ENCODE measurements at regions not wholly inside any gene's neighbourhood (a gene's known extent, or its start where the extent isn't known, plus 50 kb on each side); places are given as distances from the start of the nearest gene placed in this dataset.

DNA sequence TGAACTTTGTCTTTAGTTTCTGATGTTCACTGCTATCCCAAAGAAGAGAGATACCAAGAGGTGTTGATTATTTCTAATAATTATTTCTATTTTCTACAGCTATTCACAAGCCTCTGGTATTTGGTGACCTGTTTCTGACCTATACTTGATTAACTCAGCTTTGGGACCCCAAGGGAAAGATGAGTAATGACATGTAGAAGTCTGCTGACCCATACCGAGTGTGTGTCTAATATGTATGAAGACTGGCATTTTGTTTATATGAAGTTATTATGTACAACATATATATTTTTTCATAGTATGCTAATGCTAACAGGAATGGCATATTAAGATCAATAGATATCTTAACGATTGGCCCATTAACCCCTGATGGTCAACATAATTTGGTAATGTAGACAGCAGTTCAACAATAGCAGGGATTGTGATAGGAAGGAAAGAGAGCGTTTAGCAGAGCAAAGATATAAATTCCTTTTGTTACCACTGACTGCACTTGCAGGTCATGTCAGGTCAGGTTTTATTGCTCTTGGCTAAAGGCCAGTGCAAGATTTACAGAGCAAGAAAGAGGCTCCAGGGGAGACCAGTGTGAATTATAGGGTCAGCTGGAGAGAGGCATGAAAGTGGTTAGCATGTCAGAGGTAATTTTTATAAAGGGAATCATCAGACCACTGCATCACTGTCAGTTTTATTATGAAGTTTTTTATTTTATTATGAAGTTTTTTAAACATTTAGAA lies 94.7 kb upstream of the DIPK2B start:
- no peak for TF ChIP-seq POLR2A (IDR thresholded peaks at IDR 0.05; ENCODE audit: extremely low read depth, insufficient read length)
- TF ChIP-seq, protein P1, sequence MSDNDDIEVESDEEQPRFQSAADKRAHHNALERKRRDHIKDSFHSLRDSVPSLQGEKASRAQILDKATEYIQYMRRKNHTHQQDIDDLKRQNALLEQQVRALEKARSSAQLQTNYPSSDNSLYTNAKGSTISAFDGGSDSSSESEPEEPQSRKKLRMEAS (IDR thresholded peaks at IDR 0.05; ENCODE audit: low read depth, low read length), result no peak
- TF ChIP-seq, protein P2, sequence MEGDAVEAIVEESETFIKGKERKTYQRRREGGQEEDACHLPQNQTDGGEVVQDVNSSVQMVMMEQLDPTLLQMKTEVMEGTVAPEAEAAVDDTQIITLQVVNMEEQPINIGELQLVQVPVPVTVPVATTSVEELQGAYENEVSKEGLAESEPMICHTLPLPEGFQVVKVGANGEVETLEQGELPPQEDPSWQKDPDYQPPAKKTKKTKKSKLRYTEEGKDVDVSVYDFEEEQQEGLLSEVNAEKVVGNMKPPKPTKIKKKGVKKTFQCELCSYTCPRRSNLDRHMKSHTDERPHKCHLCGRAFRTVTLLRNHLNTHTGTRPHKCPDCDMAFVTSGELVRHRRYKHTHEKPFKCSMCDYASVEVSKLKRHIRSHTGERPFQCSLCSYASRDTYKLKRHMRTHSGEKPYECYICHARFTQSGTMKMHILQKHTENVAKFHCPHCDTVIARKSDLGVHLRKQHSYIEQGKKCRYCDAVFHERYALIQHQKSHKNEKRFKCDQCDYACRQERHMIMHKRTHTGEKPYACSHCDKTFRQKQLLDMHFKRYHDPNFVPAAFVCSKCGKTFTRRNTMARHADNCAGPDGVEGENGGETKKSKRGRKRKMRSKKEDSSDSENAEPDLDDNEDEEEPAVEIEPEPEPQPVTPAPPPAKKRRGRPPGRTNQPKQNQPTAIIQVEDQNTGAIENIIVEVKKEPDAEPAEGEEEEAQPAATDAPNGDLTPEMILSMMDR (IDR thresholded peaks at IDR 0.05; ENCODE audit: low read depth, low read length), result no peak
- no peak for TF ChIP-seq MYC (IDR thresholded peaks at IDR 0.05; ENCODE audit: low read depth, low read length)
- peak; percentile 0 for DNase-seq (ENCODE audit: low read depth)
- no peak overlapping the region for H3K4me3 ChIP-seq (ENCODE audit: low read depth, low read length)

DNA sequence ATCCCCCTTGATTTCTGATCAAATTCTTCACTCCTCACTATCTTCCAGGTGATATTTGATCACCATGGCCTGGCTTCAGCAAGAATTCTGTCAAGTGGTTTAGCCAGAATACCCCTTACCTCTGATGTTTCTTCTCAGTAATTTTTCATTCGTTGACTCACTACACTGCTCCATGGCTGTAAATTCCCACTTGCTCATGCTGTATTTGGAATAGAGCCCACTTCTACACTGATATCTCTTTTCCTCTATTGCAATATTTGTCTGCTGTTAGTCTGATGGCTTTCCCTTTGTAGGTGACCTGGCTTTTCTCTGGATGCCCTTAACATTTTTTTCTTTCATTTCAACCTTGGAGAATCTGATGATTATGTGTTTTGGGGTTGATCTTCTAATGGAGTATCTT lies 73.9 kb upstream of the DIPK2B start:
- TF ChIP-seq POLR2A (IDR thresholded peaks at IDR 0.05; ENCODE audit: extremely low read depth, insufficient read length) (no peak), MYC (IDR thresholded peaks at IDR 0.05; ENCODE audit: low read depth, low read length) (no peak)
- TF ChIP-seq, protein P2 (IDR thresholded peaks at IDR 0.05; ENCODE audit: low read depth, low read length), result no peak
- TF ChIP-seq, protein P1 (IDR thresholded peaks at IDR 0.05; ENCODE audit: low read depth, low read length), result no peak
- DNase-seq (ENCODE audit: low read depth), result no peak
- H3K4me3 ChIP-seq (ENCODE audit: low read depth, low read length), result no peak overlapping the region

DNA sequence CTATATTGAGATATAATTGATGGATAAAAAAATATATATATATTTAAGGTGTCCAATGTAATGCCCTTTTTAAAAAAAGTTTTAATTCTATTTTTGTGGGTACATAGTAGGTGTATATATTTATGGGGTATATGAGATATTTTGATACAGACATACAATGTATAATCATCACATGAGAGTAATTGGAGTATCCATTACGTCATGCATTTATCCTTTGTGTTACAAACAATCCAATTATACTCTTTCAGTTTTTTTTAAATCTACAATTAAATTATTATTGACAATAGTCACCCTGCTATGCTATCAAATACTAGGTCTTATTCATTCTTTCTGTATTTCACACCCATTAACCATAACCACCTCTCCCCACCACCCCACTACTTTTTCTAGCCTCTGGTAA lies 66.3 kb upstream of the DIPK2B start:
- TF ChIP-seq MYC (IDR thresholded peaks at IDR 0.05; ENCODE audit: low read depth, low read length) (no peak), POLR2A (IDR thresholded peaks at IDR 0.05; ENCODE audit: extremely low read depth, insufficient read length) (no peak)
- TF ChIP-seq, protein P1 (IDR thresholded peaks at IDR 0.05; ENCODE audit: low read depth, low read length), result no peak
- DNase-seq (ENCODE audit: low read depth), result no peak
- no peak overlapping the region for H3K4me3 ChIP-seq (ENCODE audit: low read depth, low read length)

DNA sequence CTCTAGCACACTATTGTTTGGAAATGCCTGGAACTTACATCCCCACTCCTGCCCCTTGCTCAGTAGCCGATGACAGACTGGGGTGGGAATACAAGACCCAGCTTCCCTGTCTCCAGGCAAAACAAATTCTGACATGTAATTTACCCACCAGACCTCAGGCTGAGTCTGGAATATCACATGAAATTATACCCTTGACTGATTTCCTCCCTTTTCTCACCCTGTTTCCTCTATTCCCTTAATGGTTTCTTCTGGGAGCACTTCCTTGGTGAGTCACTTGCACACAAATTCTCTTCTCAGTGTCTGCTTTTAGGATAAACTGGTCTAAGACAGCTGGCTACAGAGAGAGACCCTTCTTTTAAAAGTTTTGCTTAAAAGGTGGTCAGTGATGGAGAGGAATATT lies 65.8 kb upstream of the DIPK2B start:
- no peak overlapping the region for H3K4me3 ChIP-seq (ENCODE audit: low read depth, low read length)
- TF ChIP-seq, protein P1 (IDR thresholded peaks at IDR 0.05; ENCODE audit: low read depth, low read length), result no peak
- TF ChIP-seq, protein P2 (IDR thresholded peaks at IDR 0.05; ENCODE audit: low read depth, low read length), result no peak
- no peak for TF ChIP-seq POLR2A (IDR thresholded peaks at IDR 0.05; ENCODE audit: extremely low read depth, insufficient read length)
- TF ChIP-seq MYC (IDR thresholded peaks at IDR 0.05; ENCODE audit: low read depth, low read length), result no peak
- no peak for DNase-seq (ENCODE audit: low read depth)

DNA sequence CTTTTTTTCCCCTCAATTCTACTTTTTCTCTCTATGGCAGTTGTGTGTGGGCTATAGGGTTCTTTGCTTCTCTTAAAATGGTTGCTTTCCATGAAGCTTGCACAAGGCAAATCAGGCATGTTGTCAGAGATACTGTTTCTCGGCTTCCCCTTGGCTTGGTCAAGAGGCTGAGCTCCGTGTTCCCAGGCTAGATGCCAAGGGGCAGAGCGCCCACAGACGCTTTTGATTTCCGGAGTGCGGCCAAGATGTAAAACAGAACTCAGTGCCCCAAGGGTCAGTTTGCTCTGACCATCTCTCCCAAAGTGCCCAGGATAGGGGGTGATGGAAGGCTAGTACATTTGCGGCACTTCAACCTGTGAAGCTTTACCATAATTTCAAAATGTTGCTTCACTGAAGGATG lies 64.2 kb upstream of the DIPK2B start:
- TF ChIP-seq, protein P2 (IDR thresholded peaks at IDR 0.05; ENCODE audit: low read depth, low read length), result no peak
- TF ChIP-seq, protein P1 (IDR thresholded peaks at IDR 0.05; ENCODE audit: low read depth, low read length), result no peak
- TF ChIP-seq POLR2A (IDR thresholded peaks at IDR 0.05; ENCODE audit: extremely low read depth, insufficient read length) (no peak), MYC (IDR thresholded peaks at IDR 0.05; ENCODE audit: low read depth, low read length) (no peak)
- no peak overlapping the region for H3K4me3 ChIP-seq (ENCODE audit: low read depth, low read length)
- DNase-seq (ENCODE audit: low read depth), result no peak

DNA sequence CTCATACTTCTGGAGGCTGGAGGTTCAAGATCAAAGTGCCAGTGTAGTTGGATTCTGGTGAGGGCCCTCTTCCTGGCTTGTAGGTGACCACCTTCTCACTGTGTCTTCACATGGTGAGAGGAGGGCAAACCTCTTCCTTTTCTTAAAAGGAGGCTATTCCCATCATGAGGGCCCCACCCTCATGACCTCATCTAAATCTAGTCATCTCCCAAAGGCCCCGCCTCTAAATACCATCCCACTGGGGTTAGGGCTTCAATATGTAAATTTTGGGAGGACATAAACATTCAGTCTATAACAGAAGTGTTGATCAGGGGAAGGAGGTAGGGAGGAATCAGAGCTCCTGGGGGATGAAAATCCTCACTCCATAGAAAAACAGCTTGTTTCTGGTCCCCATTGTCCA lies 60.8 kb upstream of the DIPK2B start:
- no peak for DNase-seq (ENCODE audit: low read depth)
- no peak overlapping the region for H3K4me3 ChIP-seq (ENCODE audit: low read depth, low read length)
- TF ChIP-seq, protein P2 (IDR thresholded peaks at IDR 0.05; ENCODE audit: low read depth, low read length), result no peak
- TF ChIP-seq POLR2A (IDR thresholded peaks at IDR 0.05; ENCODE audit: extremely low read depth, insufficient read length), result no peak
- TF ChIP-seq MYC (IDR thresholded peaks at IDR 0.05; ENCODE audit: low read depth, low read length), result no peak
- TF ChIP-seq, protein P1 (IDR thresholded peaks at IDR 0.05; ENCODE audit: low read depth, low read length), result no peak

Data from NB4 (cell line).